Esophagus muscularis mucosa (tissue), 2 donors: ENCODE measurements at regions not wholly inside any gene's neighbourhood (a gene's known extent, or its start where the extent isn't known, plus 50 kb on each side); places are given as distances from the start of the nearest gene placed in this dataset.

ENCODE experiments used
- EP300 ChIP-seq: sonication (generic); formaldehyde crosslinking; IDR thresholded peaks from one replicate; pipeline ENCODE4 v1.6.1; 2017; ENCODE audit warnings: antibody characterized with exemption
- POLR2A ChIP-seq: fragments of 450-650 bp; IDR thresholded peaks from one replicate; pipeline ENCODE4 v1.6.1; 2017; ENCODE audit warnings: antibody characterized with exemption, moderate library complexity, mild to moderate bottlenecking, low read depth

- TF ChIP-seq POLR2A, result no peak
- no peak for TF ChIP-seq EP300
Observed at GRCh38 chr6:141624301-141624700, 508.4 kb upstream of the GJE1 start.
